ENCODE measurements at regions not wholly inside any gene's neighbourhood (a gene's known extent, or its start where the extent isn't known, plus 50 kb on each side); places are given as distances from the start of the nearest gene placed in this dataset.

GRCh38 chr6:134707342-134708031 is 242.4 kb downstream of the ALDH8A1 start:
- DNase-seq: no peak

- no peak for DNase-seq
These were observed 243.1 kb downstream of the ALDH8A1 start for GRCh38 chr6:134706806-134707205.

- DNase-seq: no peak
These were observed 243.7 kb downstream of the ALDH8A1 start for GRCh38 chr6:134706153-134706552.

- no peak for DNase-seq
These were observed 246.7 kb downstream of the ALDH8A1 start for GRCh38 chr6:134703206-134703605.

- DNase-seq: no peak
These were observed 247.6 kb downstream of the ALDH8A1 start for GRCh38 chr6:134702279-134702678.

- no peak for DNase-seq
These were observed 248.6 kb downstream of the ALDH8A1 start for GRCh38 chr6:134701301-134701700.

- no peak for DNase-seq
These were observed 251.7 kb downstream of the ALDH8A1 start for GRCh38 chr6:134698228-134698627.

- no peak for DNase-seq
These were observed 257.9 kb downstream of the ALDH8A1 start for GRCh38 chr6:134692008-134692407.

GRCh38 chr6:134691180-134691579 is 258.7 kb downstream of the ALDH8A1 start:
- DNase-seq: no peak

- DNase-seq: no peak
These were observed 259.9 kb downstream of the ALDH8A1 start for GRCh38 chr6:134690048-134690447.

GRCh38 chr6:134689641-134690040 is 260.3 kb downstream of the ALDH8A1 start:
- DNase-seq: no peak

GRCh38 chr6:134689177-134689576 is 260.7 kb downstream of the ALDH8A1 start:
- DNase-seq: no peak

GRCh38 chr6:134686071-134686470 is 263.8 kb downstream of the ALDH8A1 start:
- peak; percentile 12 for DNase-seq

GRCh38 chr6:134684423-134684795 is 265.5 kb downstream of the ALDH8A1 start:
- DNase-seq: peak; percentile 33

- peak; percentile 23 for DNase-seq
These were observed 266.0 kb downstream of the ALDH8A1 start for GRCh38 chr6:134683783-134684422.

GRCh38 chr6:134680433-134680832 is 269.5 kb downstream of the ALDH8A1 start:
- no peak for DNase-seq

- DNase-seq: no peak
These were observed 269.9 kb downstream of the ALDH8A1 start for GRCh38 chr6:134680021-134680420.

GRCh38 chr6:134678436-134678889 is 271.4 kb downstream of the ALDH8A1 start:
- no peak for DNase-seq

GRCh38 chr6:134676307-134677281 is 273.3 kb downstream of the ALDH8A1 start:
- no peak for DNase-seq

GRCh38 chr6:134675110-134676054 is 274.5 kb downstream of the ALDH8A1 start:
- no peak for DNase-seq

- DNase-seq: no peak
These were observed 275.3 kb downstream of the ALDH8A1 start for GRCh38 chr6:134674562-134674961.

GRCh38 chr6:134669485-134669884 is 280.4 kb downstream of the ALDH8A1 start:
- DNase-seq: no peak
